Liver (tissue), 8 donors: ENCODE measurements at regions not wholly inside any gene's neighbourhood (a gene's known extent, or its start where the extent isn't known, plus 50 kb on each side); places are given as distances from the start of the nearest gene placed in this dataset.

Source experiments
- DNase-seq: peaks from one replicate; pipeline ENCODE4 v3.0.0-alpha.2; 2017; ENCODE audit warnings: low spot score
- H3K27ac ChIP-seq, 2 donors: one replicate each; pipeline ENCODE4 v1.7.0; 2013; ENCODE audit warnings: inconsistent platforms in 2 of 2, low read length in 2 of 2, control low read depth in 1 of 2, low read depth in 1 of 2, mild to moderate bottlenecking in 1 of 2
- H3K27me3 ChIP-seq, 4 donors: one replicate each; pipeline versions ENCODE4 v1.6.1 to v1.7.0; 2013; ENCODE audit warnings: low read length in 3 of 4, inconsistent platforms in 1 of 4, mild to moderate bottlenecking in 1 of 4, moderate library complexity in 1 of 4; ENCODE audit not compliant: control insufficient read depth in 4 of 4, insufficient read depth in 4 of 4
- H3K36me3 ChIP-seq, 4 donors: one replicate each; pipeline versions ENCODE4 v1.6.1 to v1.7.0; 2013; ENCODE audit warnings: low read length in 3 of 4, mild to moderate bottlenecking in 3 of 4, low read depth in 1 of 4, moderate library complexity in 1 of 4; ENCODE audit not compliant: control insufficient read depth in 4 of 4, insufficient read depth in 3 of 4
- H3K4me1 ChIP-seq, 4 donors: one replicate each; pipeline versions ENCODE4 v1.6.1 to v1.7.0; 2013; ENCODE audit warnings: low read length in 3 of 4, mild to moderate bottlenecking in 3 of 4, moderate library complexity in 1 of 4; ENCODE audit not compliant: control insufficient read depth in 4 of 4, insufficient read depth in 4 of 4
- H3K4me3 ChIP-seq, 3 donors: one replicate each; pipeline versions ENCODE4 v1.6.1 to v1.7.0; 2013; ENCODE audit warnings: low read length in 3 of 3, control low read depth in 1 of 3, low read depth in 1 of 3, mild to moderate bottlenecking in 1 of 3
- H3K9ac ChIP-seq, 2 donors: one replicate each; pipeline ENCODE4 v1.7.0; 2013; ENCODE audit warnings: low read length in 2 of 2, mild to moderate bottlenecking in 2 of 2, moderate library complexity in 2 of 2, control low read depth in 1 of 2, low read depth in 1 of 2
- H3K9me3 ChIP-seq, 4 donors: one replicate each; pipeline versions ENCODE4 v1.6.1 to v1.7.0; 2013; ENCODE audit warnings: low read length in 3 of 4; ENCODE audit not compliant: control insufficient read depth in 4 of 4
- CTCF ChIP-seq: fragments of 150-350 bp; IDR thresholded peaks from 2 replicates; pipeline ENCODE4 v1.5.1; 2017; ENCODE audit warnings: improper control_type of control experiment, low read depth, low read length; ENCODE audit not compliant: missing input control
- EGR1 ChIP-seq, 2 donors: IDR thresholded peaks; 2 replicates each; pipeline ENCODE4 v1.6.1; 2016 to 2018; ENCODE audit warnings: antibody characterized with exemption in 2 of 2, low read depth in 2 of 2
- FOXA1 ChIP-seq: IDR thresholded peaks from 2 replicates; pipeline ENCODE4 v1.6.1; 2016; ENCODE audit warnings: antibody characterized with exemption
- GABPA ChIP-seq, 2 donors: IDR thresholded peaks in 1 of 2; conservative IDR thresholded peaks in 1 of 2; 2 replicates each; pipeline ENCODE4 v1.6.1; 2016; ENCODE audit warnings: antibody characterized with exemption in 2 of 2, mild to moderate bottlenecking in 1 of 2, moderate library complexity in 1 of 2
- HNF4A ChIP-seq, 2 donors: conservative IDR thresholded peaks; 2 replicates each; pipeline ENCODE4 v1.6.1; 2016; ENCODE audit warnings: antibody characterized with exemption in 2 of 2, mild to moderate bottlenecking in 2 of 2
- HNF4G ChIP-seq: IDR thresholded peaks from 2 replicates; pipeline ENCODE4 v1.6.1; 2016; ENCODE audit warnings: antibody characterized with exemption
- JUND ChIP-seq, 2 donors: IDR thresholded peaks; 2 replicates each; pipeline ENCODE4 v1.6.1; 2016; ENCODE audit warnings: antibody characterized with exemption in 2 of 2
- NR2F2 ChIP-seq: IDR thresholded peaks from 2 replicates; pipeline ENCODE4 v1.6.1; 2016; ENCODE audit warnings: antibody characterized with exemption
- RAD21 ChIP-seq, 2 donors: IDR thresholded peaks; 2 replicates each; pipeline ENCODE4 v1.6.1; 2016; ENCODE audit warnings: antibody characterized with exemption in 2 of 2, mild to moderate bottlenecking in 2 of 2
- RXRA ChIP-seq, 2 donors: IDR thresholded peaks; 2 replicates each; pipeline ENCODE4 v1.6.1; 2017 to 2018; ENCODE audit warnings: antibody characterized with exemption in 2 of 2, mild to moderate bottlenecking in 1 of 2
- SP1 ChIP-seq: IDR thresholded peaks from 2 replicates; pipeline ENCODE4 v1.6.1; 2018; ENCODE audit warnings: antibody characterized with exemption, mild to moderate bottlenecking
- TAF1 ChIP-seq: conservative IDR thresholded peaks from 2 replicates; pipeline ENCODE4 v1.6.1; 2016; ENCODE audit warnings: antibody characterized with exemption, mild to moderate bottlenecking
- YY1 ChIP-seq: IDR thresholded peaks from 2 replicates; pipeline ENCODE4 v1.6.1; 2016; ENCODE audit warnings: antibody characterized with exemption, mild to moderate bottlenecking
- WGBS: extraction: QIAGEN DNeasy Blood & Tissue Kit; methylation state at CpG from one replicate; pipeline ENCODE4 v1.1.7; 2013; 5-methylcytosine and 5-hydroxymethylcytosine counted together
- TF ChIP-seq, protein P1 (sequence below): IDR thresholded peaks from 2 replicates; pipeline ENCODE4 v1.6.1; 2016; ENCODE audit warnings: antibody characterized with exemption
- TF ChIP-seq, protein P2 (sequence below): IDR thresholded peaks from 2 replicates; pipeline ENCODE4 v1.6.1; 2016; ENCODE audit warnings: antibody characterized with exemption
- TF ChIP-seq, protein P3 (sequence below): IDR thresholded peaks from 2 replicates; pipeline ENCODE4 v1.6.1; 2016; ENCODE audit warnings: antibody characterized with exemption
- donor health status: healthy.
- donor health status: healthy.
- donor health status: healthy.
- donor health status: healthy.
- donor health status: healthy.

DNA sequence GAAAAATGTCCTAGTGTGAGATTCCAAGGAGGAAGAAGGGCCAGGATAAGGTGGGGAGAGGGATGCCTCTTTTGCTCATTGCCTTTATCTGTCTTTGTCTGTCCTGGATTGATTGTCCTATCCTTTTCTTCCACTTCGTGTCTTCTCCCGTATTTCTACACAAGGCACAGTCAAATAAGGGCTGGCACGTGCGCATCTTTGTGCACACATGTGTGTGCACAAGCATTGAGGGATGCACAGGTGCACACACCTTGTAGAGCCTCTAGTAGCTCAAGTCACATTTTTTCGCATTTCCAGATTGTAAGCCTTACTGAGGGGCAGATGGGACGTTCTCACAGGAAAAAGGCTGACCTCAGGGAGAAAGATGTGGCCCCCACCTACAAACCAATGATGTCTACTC, 170.2 kb upstream of the TNP1 start (continued):
- TF ChIP-seq, protein P1, sequence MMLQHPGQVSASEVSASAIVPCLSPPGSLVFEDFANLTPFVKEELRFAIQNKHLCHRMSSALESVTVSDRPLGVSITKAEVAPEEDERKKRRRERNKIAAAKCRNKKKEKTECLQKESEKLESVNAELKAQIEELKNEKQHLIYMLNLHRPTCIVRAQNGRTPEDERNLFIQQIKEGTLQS: no peak
- no peak for TF ChIP-seq HNF4G
- no peak for TF ChIP-seq HNF4A (conservative IDR thresholded peaks at IDR 0.05)
- no peak for TF ChIP-seq RAD21 (IDR thresholded peaks at IDR 0.05)
- no peak for TF ChIP-seq CTCF
- no peak for TF ChIP-seq TAF1
- no peak for TF ChIP-seq FOXA1
- no peak for TF ChIP-seq EGR1 (IDR thresholded peaks at IDR 0.05; ENCODE audit: low read depth in 2 of 2)

- no peak for DNase-seq
- no peak overlapping the region for H3K4me3 ChIP-seq
- H3K9me3 ChIP-seq: no peaks in the 10 kb centered on the region
- 75% methylated on average over 1 of the region's 1 CpG for WGBS
- no peaks in the 10 kb centered on the region for H3K36me3 ChIP-seq
- peaks cover 0 to 4% (median 0%) of the 10 kb centered on the region in 4 donors for H3K27me3 ChIP-seq
- no peak overlapping the region for H3K27ac ChIP-seq
- TF ChIP-seq FOXA1: no peak
- TF ChIP-seq, protein P2, sequence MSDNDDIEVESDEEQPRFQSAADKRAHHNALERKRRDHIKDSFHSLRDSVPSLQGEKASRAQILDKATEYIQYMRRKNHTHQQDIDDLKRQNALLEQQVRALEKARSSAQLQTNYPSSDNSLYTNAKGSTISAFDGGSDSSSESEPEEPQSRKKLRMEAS: no peak
- TF ChIP-seq HNF4G: no peak
- no peak for TF ChIP-seq GABPA (IDR thresholded peaks at IDR 0.05 in 1 of 2, conservative IDR thresholded peaks at IDR 0.05 in 1 of 2)
- H3K4me1 ChIP-seq: no peaks in the 10 kb centered on the region
- no peak overlapping the region for H3K9ac ChIP-seq
Observed at GRCh38 chr2:217028128-217028527, 168.3 kb upstream of the TNP1 start.

GRCh38 chr2:217027414-217027813, 167.6 kb upstream of the TNP1 start:
- Histone ChIP-seq H3K9ac (no peak overlapping the region), H3K27me3 (peaks cover 0 to 4% (median 0%) of the 10 kb centered on the region in 4 donors), H3K4me1 (no peaks in the 10 kb centered on the region), H3K36me3 (no peaks in the 10 kb centered on the region), H3K27ac (no peak overlapping the region), H3K4me3 (no peak overlapping the region), H3K9me3 (no peaks in the 10 kb centered on the region)
- WGBS: 47% methylated on average over 1 of the region's 1 CpG
- DNase-seq: no peak
- TF ChIP-seq TAF1: no peak
- no peak for TF ChIP-seq JUND (IDR thresholded peaks at IDR 0.05)
- TF ChIP-seq RXRA (IDR thresholded peaks at IDR 0.05): no peak
- no peak for TF ChIP-seq EGR1 (IDR thresholded peaks at IDR 0.05; ENCODE audit: low read depth in 2 of 2)

- H3K4me3 ChIP-seq: no peak overlapping the region
- H3K9me3 ChIP-seq: no peaks in the 10 kb centered on the region
- H3K36me3 ChIP-seq: no peaks in the 10 kb centered on the region
- H3K27ac ChIP-seq: no peak overlapping the region
- no peak overlapping the region for H3K9ac ChIP-seq
- WGBS: 82% methylated on average over 3 of the region's 3 CpGs
- no peak for DNase-seq
- TF ChIP-seq NR2F2 (no peak), SP1 (no peak), JUND (IDR thresholded peaks at IDR 0.05) (no peak), TAF1 (no peak), CTCF (no peak), RXRA (IDR thresholded peaks at IDR 0.05) (no peak), YY1 (no peak), EGR1 (IDR thresholded peaks at IDR 0.05; ENCODE audit: low read depth in 2 of 2) (no peak)
- TF ChIP-seq, protein P2: no peak
- TF ChIP-seq, protein P3, sequence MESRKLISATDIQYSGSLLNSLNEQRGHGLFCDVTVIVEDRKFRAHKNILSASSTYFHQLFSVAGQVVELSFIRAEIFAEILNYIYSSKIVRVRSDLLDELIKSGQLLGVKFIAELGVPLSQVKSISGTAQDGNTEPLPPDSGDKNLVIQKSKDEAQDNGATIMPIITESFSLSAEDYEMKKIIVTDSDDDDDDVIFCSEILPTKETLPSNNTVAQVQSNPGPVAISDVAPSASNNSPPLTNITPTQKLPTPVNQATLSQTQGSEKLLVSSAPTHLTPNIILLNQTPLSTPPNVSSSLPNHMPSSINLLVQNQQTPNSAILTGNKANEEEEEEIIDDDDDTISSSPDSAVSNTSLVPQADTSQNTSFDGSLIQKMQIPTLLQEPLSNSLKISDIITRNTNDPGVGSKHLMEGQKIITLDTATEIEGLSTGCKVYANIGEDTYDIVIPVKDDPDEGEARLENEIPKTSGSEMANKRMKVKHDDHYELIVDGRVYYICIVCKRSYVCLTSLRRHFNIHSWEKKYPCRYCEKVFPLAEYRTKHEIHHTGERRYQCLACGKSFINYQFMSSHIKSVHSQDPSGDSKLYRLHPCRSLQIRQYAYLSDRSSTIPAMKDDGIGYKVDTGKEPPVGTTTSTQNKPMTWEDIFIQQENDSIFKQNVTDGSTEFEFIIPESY: no peak
- no peaks in the 10 kb centered on the region for H3K4me1 ChIP-seq
- peaks cover 0 to 4% (median 0%) of the 10 kb centered on the region in 4 donors for H3K27me3 ChIP-seq
Observed at GRCh38 chr2:217026569-217026968, 166.7 kb upstream of the TNP1 start.
